HT1080 (cell line): ENCODE measurements at regions not wholly inside any gene's neighbourhood (a gene's known extent, or its start where the extent isn't known, plus 50 kb on each side); places are given as distances from the start of the nearest gene placed in this dataset.
"Not testable (repeated sequence)": the region's sequence is repeated elsewhere in the genome, so short reads cannot be mapped to it uniquely, and the experiment has no call there.

ENCODE experiments used
- DNase-seq: peaks from one replicate; pipeline ENCODE4 v3.0.0-alpha.2; 2015; ENCODE audit warnings: low read depth

DNA sequence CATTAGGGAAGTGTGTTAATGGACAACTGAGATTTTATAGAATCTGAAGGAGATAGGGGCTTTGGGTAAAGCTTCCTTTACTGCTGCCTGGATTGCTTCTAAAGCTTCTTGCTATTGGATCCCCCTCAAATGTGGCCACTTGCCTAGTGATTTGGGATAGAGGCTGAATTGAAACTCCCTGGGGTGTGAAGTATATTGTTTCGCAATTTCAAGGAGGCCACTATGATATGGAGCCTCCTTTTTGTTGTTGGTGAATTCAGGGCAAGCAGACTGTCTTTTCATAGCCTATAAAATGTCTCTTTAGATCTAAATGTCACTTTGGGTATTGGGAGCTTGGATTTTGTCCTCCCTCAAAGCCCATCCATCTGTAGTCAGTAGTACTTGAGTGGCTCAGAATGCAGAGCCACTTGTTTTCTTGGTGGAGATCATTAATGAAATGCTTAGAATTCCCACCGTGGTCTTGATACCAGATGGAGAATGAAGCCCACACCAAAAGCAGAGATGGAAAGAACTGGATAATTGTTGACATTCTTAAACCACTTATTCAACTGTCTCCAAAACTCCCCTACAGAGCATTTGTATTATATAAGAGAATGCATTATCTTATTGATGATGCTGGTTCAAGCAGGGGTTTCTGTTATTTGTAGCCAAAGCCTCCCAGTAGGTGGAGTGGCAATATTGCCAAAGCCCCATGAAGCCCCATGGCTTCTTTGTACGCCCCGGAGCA is 144.3 kb upstream of the KCNE2 start:
- no peak for DNase-seq

DNA sequence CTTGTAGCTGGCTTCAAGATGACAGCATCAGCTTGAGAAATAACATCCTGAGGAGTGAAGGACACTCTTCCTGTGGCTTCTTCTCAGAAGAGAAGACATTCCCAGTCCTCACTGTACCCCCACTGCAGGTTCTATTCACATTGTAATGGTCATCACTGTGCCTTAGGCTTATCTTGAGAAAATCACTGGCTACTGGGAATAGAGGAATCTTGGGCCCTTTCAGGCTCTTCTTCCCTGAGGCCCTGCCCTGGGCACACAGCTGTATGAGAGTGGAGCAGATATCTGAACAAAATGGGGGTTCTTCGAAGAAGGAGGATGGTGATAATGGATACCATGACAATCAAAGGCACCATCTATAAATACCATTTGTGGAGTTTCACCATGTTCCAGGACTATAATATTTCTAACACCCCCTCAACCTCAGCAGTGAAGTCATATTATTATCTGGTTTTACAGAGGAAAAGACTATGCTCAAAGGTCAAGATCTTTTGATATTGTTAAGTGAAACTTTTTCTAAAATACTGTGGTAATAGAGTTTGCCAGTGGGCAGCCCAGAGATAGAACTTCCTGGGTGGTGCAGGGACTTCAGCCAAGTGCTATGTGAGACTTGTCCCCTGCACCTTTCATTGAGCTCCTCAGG is 143.1 kb upstream of the KCNE2 start:
- DNase-seq, result no peak

DNA sequence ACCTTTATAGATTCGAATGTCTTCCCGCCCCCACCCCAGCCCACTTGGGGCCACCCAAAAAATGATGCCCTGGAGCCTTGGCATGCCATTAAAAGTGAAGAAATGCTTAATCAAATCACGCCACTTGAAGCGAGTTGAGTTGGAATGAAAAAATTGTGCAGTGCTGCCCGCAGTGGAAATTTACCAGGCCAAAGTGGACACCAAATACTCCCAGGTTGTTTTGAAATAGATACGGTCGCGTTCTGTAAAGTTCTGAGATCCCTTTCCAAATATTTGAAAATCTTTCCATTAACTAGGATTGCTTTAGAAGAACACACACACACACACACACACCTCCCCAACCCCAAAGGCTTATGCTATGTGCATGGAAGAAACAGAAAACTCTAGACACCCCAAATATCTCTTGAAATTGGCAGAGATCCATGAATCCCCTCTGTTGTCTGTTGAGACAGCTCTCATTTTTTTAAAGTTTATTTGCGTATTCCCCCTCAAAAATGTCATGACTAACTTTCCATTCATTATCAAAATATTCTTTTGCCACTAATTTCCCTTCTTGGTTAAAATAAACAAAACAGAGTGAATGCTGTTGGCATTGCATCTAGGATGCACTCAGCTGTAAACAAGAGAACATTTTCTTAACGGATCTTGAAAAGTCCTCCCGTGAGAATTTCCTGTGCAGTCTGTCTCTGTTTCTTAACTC is 142.3 kb upstream of the KCNE2 start:
- DNase-seq, result no peak

DNA sequence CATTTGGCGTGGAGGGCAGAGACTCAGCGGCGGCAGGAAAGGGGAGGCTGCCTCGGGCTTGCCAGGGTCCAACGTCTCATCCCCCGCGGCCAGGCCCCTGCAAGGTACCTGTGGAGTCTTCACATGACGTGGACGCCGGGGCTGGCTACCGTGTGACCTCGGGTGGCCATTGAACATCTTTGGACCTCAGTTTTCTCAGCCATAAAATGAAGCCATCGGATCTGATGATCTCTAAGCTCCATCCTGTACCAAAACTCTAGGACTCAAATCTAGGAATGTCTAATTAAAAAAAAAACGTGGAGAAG is 141.8 kb upstream of the KCNE2 start:
- DNase-seq, result no peak

DNA sequence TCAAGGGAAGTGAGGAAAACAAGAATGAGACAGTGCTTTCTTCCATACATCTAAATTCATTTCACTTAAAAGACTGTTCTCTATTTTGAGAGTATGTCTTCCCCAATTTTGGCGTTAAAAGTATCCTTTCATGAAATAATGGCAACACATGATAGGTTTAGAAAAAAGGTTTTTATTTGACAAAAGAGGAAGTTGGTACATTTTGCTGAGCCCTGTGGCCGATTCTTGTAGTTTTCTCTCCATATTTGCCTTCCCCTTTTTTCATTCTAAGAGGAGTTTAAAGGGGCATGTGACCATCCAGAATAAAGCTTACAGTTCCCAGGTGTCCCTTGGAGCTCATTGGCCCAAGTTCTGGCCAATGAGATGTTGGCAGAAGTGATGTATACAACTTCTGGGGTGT is 140.4 kb upstream of the KCNE2 start:
- no peak for DNase-seq

DNA sequence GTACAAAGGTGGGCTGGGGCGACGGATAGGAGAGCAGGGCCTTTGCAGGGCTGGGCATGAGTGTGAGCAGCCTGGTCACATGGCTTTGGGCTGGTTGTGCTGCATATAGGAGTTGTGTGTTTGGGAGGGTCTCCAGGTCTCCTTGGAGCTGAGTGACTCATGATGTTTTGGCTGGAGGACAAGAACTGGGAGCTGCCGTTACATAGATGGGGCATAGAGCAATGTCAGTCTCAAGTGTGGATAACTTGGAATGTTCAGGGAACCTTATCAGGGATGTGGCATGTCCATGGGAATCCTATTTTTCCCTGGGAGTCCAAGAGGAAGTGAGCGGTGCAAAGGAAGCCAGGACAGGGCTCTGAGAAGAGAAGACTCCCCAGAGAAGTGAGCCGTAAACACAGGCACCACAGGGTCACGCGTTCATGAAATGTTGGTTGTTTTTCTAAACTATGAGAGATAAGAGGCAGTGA is 136.4 kb upstream of the KCNE2 start:
- peak; percentile 73 for DNase-seq

DNA sequence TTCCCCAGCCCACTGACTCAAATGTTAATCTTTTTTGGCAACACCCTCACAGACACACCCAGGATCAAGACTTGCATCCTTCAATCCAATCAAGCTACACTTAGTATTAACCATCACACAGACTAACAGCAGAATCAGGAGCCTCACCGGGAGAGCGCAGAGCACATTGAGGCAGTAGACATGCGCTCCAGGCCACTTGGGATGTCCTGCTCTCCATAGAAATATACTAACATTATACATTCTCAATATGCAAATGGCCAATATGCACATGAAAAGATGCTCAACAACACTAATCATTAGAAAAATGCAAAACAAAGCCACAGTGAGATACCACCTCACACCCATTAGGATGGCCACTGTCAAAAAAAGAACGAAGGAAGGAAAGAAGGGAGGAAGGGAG is 135.0 kb upstream of the KCNE2 start:
- DNase-seq, result no peak

DNA sequence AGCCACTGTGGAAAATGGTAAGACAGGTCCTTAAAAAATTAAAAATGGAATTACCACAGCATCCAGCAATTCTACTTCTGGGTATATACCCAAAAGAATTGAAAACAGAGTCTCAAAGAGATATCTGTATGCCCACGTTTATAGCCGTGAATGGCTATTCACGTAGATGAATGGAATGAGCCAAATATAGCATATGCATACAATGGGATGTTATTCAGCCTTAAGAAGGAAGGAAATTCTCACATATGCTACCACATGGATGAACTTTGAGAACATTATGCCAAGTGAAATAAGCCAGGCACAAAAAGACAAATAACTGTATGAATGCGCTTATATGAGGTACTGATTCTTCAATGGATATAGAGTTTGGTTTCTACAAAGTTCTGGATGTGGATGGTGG is 134.5 kb upstream of the KCNE2 start:
- no peak for DNase-seq

DNA sequence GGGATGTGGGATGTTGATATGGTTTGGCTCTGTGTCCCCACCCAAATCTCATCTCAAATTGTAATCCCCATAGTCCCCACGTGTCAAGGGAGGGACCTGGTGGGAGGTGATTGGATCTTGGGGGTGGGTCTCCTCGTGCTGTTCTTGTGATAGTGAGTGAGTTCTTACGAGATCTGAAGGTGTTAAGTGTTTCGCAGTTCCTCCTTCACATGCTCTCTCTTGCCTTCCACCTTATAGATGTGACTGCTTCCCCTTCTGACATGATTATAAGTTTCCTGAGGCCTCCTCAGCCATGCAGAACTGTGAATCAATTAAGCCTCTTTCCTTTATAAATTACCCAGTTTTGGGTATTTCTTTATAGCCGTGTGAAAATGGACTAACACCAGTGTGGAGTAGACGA is 130.1 kb upstream of the KCNE2 start:
- not testable (repeated sequence) for DNase-seq

DNA sequence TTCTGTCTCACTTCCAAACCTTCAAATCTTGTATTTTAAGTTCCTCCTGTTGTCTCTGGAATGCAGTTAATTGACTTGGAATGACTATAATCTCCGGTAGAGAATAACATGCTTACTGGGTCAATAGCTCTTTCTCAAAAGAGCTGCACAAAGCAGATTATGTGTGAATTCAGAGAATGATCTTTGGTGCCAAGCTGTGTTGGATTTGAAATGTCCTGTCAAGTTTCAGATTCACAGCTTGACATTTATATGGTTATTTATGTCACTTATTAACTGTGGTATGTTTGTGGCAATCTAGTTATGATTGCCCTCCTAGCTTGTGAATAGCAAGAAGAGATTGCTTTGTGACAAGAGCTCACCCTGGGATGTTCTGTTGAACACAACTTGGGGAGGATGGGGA is 128.3 kb upstream of the KCNE2 start:
- no peak for DNase-seq

DNA sequence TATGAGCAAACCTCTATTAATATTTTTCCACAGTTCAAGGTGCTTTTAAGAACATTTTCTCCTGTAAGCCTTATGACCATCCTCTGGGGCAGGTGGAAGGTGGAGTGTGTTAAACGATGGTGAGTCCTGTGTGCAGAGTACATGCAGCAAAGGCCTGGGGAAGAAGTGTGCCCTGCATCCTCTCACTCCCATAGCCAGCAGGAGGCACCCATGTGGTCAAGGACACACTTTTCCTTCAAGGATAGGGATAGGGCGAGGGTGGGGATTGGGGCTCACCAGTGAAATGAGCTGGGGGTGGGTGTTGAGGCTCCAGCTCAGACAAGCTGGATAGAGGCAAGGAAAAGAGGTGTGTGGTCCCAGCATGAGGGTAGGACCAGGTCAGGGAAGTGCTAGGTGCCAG is 120.8 kb upstream of the KCNE2 start:
- no peak for DNase-seq

DNA sequence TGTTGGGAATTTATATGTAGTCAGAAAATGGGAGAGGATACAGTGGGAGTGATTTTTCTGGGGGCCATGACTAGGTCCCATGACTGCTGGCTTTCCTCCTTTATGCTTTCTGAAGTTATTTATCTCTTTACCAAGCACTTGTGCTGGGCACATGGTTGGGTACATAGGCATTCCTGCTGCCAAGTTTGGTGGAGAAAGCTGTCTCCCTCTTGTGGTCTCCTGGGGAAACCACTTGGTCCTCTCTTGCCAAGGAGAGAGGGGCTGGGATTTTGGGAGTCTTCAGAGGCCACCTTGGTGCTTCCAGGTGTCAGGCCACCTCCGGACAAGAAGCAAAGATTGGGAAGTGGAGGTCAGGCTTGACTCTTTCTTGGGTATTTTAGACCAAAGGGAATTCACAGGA is 120.2 kb upstream of the KCNE2 start:
- peak; percentile 25 for DNase-seq

DNA sequence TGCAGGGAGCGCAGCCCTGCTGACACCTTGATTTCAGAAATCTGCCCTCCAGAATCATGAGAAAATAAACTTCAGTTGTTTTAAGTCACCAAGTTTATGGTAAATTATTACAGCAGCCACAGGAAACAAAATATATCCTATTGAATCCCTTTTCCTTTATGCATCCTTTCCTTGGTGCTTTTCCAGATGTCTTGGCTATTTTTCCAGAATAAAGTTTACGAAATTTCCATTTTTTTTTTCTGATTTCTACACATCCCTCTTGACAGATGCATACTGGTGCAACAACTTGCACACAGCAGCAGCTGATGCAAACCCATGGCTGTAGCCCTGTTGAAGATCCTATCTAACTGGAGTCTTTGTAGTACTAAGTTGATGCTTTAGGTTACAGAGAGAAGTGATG is 111.1 kb upstream of the KCNE2 start:
- DNase-seq, result no peak

DNA sequence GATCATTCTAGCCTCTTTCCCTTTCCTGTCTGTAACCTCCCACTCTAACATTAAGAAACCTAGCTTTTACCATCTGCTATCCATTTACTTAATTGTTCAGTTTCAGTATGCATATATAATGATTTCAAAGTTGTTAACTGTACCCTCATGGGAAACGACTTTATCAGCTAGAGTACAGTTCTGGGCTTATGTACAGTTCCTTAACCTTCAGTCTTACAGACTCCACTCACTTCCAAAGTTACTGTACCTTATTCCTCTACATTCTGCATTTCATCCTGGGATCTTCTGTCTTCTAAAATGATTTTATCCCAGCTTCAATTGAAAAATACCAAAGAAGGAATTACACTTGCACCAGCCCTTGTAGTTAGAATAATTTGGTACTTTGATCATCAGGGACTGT is 108.7 kb upstream of the KCNE2 start:
- DNase-seq, result no peak

DNA sequence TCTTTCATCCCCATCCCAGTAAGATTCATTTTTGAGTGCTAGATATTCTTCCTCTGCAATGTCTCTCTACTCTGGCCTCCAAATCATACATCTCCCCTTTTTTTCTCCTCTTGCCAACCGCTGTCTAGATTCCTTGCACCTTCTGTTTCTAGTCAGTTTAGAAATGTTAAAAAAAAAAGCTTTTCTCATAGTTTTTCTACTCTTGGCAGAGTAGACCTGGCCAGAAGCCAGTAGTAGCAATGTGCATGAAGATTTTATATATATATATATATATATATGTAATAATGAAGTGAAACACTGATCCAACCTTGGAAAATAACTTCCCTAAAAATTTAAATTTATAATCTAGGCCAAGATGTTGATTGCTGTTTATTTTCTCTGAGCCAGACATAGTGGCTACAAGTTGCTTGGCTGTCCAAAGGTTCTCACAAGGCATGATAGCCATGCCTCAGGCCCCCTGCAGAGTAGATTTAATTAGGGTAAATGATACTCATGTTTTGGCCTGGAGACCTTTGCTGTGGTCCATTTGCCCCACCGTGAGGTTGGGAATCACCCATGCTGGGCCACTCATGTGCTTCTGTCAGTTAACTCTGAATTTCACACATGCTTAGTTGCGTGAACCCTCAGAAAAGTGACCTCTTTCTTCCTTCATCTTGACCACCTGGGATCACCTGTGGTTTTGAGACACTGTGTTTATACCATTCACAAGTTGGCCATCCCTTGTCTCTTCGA is 103.4 kb upstream of the KCNE2 start:
- no peak for DNase-seq

DNA sequence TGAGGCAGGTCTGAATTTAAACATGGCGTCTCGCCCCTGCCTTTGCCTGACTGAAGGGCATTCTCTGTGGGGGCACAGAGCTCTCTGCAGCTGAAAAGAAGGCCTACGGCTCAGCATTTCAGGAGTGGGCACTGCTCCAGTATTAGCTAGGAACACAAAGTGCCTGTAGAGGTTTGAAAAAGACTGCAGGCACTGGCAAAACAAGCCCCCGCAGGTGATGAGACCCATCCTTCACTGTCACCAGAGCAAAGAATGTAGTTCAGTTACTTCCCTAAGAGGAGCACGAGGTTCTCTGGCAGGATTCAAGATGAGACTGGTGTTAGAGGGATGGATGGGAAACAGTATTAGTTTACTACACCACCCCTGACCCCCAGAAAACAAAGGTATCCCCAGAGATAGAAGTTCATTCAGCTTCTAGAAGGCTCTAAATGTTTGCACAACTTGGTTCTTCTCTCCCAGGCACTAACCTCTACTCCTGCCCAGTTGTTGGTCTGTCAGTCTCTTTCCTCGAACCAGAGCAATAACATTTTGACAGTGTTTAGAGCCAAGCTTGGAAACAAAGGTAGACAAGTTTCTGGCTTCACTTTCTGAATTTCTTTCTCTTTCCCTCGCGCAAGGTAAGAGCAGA is 101.9 kb upstream of the KCNE2 start:
- DNase-seq, result no peak

DNA sequence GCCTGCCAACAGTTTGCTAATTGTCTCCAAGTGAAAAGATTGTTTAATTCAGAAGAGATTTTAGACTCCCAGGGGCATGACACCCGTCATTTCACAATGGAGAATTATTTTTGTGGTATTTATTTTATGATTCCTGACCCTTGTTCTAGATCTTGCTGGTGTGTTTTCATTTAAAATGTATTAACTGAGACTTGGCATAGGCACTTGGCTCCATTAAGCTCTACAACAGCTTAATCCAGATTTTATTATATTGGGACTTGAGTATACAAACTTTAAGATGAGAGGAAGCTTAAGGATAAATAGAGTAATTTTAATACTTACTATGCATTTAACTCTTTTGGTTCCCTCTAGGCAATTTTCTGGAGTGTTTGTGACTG is 101.3 kb upstream of the KCNE2 start:
- DNase-seq, result no peak

DNA sequence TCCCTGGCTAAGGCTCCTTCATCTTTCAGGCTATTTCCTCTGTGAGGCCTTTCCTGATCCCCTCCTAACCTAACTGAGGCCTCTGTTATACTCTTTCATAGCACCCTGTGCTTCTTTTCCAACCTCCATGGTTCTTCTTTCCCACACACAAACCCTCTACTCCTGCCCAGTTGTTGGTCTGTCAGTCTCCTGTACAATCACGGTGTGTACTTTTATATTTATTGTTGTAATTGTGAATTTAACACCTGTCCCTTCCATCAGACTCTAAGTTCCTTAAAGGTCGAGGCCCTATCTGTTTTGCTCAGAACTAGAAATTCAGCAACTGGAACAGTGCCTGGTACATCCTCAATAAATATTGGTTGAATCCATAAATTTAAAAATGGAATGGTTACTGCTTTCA is 100.2 kb upstream of the KCNE2 start:
- DNase-seq, result no peak

DNA sequence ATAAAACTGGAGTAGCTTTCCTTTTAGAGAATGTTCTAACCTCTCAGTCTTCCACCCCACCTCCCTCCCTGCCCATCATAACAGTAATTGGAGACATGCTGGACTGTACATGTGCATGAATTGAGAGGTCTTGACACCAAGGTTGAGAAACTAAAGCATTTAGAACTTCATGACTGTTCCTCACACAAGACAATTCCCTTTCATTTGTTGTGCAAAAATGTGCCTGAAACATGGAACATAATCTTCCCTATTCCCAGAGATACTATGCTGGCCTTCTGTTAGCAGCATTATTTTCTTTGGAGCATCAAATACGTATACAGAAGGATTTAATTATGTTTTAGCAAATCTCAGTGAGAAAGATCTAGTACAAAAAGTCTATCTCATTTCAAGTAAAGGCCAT is 97.5 kb upstream of the KCNE2 start:
- DNase-seq, result no peak

DNA sequence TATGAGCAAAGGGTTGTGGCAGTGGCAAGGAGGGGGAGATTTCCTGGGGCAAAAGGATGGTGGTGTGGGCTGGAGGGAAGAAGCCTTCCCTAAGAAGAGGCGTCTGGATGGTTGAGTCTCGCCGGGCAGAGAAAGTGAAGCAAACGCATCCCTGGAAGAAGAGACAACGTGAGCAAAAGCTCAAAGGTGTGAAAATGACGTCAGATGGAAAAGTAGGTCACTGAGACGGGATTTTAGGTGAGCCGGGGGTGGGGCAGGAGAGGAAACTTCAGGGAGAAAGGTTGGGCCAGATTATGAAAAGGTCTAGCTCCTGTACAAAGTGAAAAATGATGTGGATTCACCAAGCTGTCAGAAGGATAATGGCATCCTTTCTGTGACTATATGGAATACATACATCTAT is 95.3 kb upstream of the KCNE2 start:
- DNase-seq, result no peak

DNA sequence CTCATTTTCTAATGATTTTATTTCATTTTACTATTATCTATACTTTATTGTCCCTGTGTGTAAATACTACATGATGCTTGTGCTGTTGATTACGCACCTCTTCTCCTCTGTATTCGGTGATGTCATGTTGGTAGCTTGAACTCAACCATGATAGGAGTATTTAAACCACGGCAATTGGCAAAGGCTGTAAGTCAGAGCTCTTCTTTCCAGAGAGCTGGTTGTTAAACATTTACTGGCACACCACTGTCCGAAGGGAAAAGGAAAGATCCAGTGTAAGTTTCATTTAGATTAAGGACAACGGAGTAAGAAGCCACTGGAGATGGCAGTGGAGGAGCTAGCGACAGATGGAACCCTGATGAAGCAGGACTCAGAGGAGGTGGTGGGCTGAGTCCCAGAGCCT is 93.4 kb upstream of the KCNE2 start:
- DNase-seq, result no peak
